ENCODE measurements at regions not wholly inside any gene's neighbourhood (a gene's known extent, or its start where the extent isn't known, plus 50 kb on each side); places are given as distances from the start of the nearest gene placed in this dataset.
"Not testable (repeated sequence)": the region's sequence is repeated elsewhere in the genome, so short reads cannot be mapped to it uniquely, and the experiment has no call there.

DNA sequence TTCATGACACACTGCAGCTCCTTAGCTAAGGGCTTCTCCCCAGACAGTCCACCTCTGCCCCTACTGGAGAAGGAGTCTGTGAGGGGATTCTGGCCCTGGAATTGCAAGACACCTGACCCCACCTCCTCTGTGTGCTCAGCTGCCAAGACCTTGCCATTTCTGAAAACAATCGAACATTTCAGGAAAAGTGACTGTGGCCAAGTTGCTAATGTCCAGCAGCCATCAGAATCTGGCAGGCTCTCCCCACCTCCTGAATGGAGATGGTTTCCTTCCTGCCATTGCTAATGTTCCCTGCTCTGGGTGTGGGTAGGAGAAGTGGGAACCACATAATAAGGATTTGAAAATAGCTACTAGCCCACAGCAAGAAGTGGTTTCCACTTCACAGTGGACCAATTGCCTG, 127.2 kb upstream of the ALX4 start:
- Histone ChIP-seq H3K9ac (ENCODE audit: low read length) (no peak overlapping the region), H3K27me3 (ENCODE audit: low read depth, low read length) (peaks cover 35% of the 10 kb centered on the region), H3K4me3 (ENCODE audit: low read length) (no peak overlapping the region)

GRCh38 chr11:44442893-44443673, 122.4 kb upstream of the CD82 start:
- H3K4me1 ChIP-seq (ENCODE audit: low read length); H3K4me2 ChIP-seq (ENCODE audit: low read length); H3K4me3 ChIP-seq (ENCODE audit: low read length); H3K9me3 ChIP-seq (ENCODE audit: insufficient read depth, low read length); H4K20me1 ChIP-seq (ENCODE audit: insufficient read depth, low read length); H2AFZ ChIP-seq (ENCODE audit: low read depth, low read length); H3K27me3 ChIP-seq (ENCODE audit: low read depth, low read length); H3K9ac ChIP-seq (ENCODE audit: low read length); H3K79me2 ChIP-seq (ENCODE audit: low read length); H3K36me3 ChIP-seq (replicated peaks; ENCODE audit: low read depth, low read length); H3K27ac ChIP-seq (ENCODE audit: low read length): not testable (repeated sequence)

More for the DNA sequence above, 127.2 kb upstream of the ALX4 start:
- Histone ChIP-seq H3K79me2 (ENCODE audit: low read length) (no peaks in the 10 kb centered on the region), H3K9me3 (ENCODE audit: insufficient read depth, low read length) (no peaks in the 10 kb centered on the region), H3K4me2 (ENCODE audit: low read length) (no peak overlapping the region), H3K36me3 (replicated peaks; ENCODE audit: low read depth, low read length) (no peaks in the 10 kb centered on the region), H3K27ac (ENCODE audit: low read length) (no peak overlapping the region), H2AFZ (ENCODE audit: low read depth, low read length) (no peak overlapping the region), H4K20me1 (ENCODE audit: insufficient read depth, low read length) (no peaks in the 10 kb centered on the region), H3K4me1 (ENCODE audit: low read length) (no peaks in the 10 kb centered on the region)
- no peak for TF ChIP-seq CTCF (IDR thresholded peaks at IDR 0.05; ENCODE audit: low read depth, low read length)
- no peak for TF ChIP-seq EZH2phosphoT487 (IDR thresholded peaks at IDR 0.05; ENCODE audit: low read depth)

DNA sequence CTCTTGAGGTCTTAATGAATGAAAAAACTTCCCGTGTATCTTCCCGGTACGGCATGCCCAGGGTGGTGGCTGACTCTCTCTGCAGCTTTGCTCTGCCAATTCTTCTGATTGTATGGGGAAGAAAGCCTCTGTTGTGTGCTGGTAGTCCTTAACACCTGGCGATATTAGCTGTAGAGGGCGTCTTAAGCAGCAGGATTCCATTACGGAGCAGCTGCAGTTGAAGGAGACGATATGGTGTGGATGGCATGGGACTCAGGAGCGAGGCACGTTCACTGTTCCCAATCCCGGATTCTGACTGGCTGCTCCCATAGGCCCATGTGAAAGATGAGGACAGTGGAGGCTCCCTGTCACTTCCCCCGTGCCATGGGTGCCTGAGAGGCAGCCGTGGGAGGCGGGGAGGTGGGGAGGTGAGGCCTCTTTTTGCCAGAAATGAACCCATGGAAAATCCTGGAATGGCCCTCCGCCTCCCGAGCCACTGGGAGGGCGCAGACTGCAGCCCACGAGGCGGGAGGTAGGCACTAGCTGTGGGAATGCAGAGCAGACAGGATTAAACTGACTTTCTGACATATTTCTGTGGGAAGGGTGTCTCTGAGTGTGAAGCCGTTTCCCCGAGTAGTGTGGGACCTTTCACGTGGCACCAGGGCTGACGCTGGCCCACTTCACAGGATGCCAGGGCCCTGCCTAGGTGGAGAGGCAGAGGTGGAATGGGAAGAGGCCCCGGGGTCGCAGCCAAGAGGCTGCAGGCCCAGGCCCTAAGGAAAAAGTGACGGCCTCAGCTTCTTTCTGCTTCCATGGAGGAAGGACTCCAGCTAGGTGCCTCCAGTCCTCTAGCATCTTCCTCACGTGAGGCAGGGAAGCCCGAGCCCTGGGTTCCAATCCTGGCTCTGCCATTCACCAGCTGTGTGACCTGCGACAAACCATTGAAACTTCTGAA, 121.4 kb upstream of the CD82 start:
- Histone ChIP-seq H2AFZ (ENCODE audit: low read depth, low read length) (no peak overlapping the region), H3K79me2 (ENCODE audit: low read length) (no peaks in the 10 kb centered on the region), H3K27me3 (ENCODE audit: low read depth, low read length) (peaks cover 9% of the 10 kb centered on the region; the same call in 1 of the 2 replicates), H3K27ac (ENCODE audit: low read length) (no peak overlapping the region), H3K4me3 (ENCODE audit: low read length) (no peak overlapping the region), H3K4me2 (ENCODE audit: low read length) (no peak overlapping the region), H3K4me1 (ENCODE audit: low read length) (no peaks in the 10 kb centered on the region), H4K20me1 (ENCODE audit: insufficient read depth, low read length) (no peaks in the 10 kb centered on the region), H3K9me3 (ENCODE audit: insufficient read depth, low read length) (no peaks in the 10 kb centered on the region), H3K36me3 (replicated peaks; ENCODE audit: low read depth, low read length) (no peaks in the 10 kb centered on the region), H3K9ac (ENCODE audit: low read length) (no peak overlapping the region)
- TF ChIP-seq CTCF (IDR thresholded peaks at IDR 0.05; ENCODE audit: low read depth, low read length) (no peak), EZH2phosphoT487 (IDR thresholded peaks at IDR 0.05; ENCODE audit: low read depth) (no peak)

GRCh38 chr11:44444770-44445321, 120.6 kb upstream of the CD82 start:
- Histone ChIP-seq H3K4me3 (ENCODE audit: low read length) (no peak overlapping the region), H3K9ac (ENCODE audit: low read length) (no peak overlapping the region), H3K9me3 (ENCODE audit: insufficient read depth, low read length) (no peaks in the 10 kb centered on the region), H3K79me2 (ENCODE audit: low read length) (no peaks in the 10 kb centered on the region), H3K36me3 (replicated peaks; ENCODE audit: low read depth, low read length) (no peaks in the 10 kb centered on the region), H2AFZ (ENCODE audit: low read depth, low read length) (no peak overlapping the region), H3K27me3 (ENCODE audit: low read depth, low read length) (peaks cover 9% of the 10 kb centered on the region; the same call in 1 of the 2 replicates), H3K27ac (ENCODE audit: low read length) (no peak overlapping the region), H4K20me1 (ENCODE audit: insufficient read depth, low read length) (no peaks in the 10 kb centered on the region), H3K4me2 (ENCODE audit: low read length) (no peak overlapping the region), H3K4me1 (ENCODE audit: low read length) (no peaks in the 10 kb centered on the region)
- TF ChIP-seq EZH2phosphoT487 (IDR thresholded peaks at IDR 0.05; ENCODE audit: low read depth) (no peak), CTCF (IDR thresholded peaks at IDR 0.05; ENCODE audit: low read depth, low read length) (no peak)

Data from OCI-LY3 (cell line).